ENCODE measurements at regions not wholly inside any gene's neighbourhood (a gene's known extent, or its start where the extent isn't known, plus 50 kb on each side); places are given as distances from the start of the nearest gene placed in this dataset.

- WGBS: 80% methylated on average over 3 of the region's 4 CpGs
- Histone ChIP-seq H3K27ac (ENCODE audit: low read depth, low read length) (no peak overlapping the region), H3K9me3 (ENCODE audit: insufficient read depth, low read depth, low read length) (no peaks in the 10 kb centered on the region)
Measured at GRCh38 chr4:128720270-128720669, 89.2 kb upstream of the JADE1 start.

GRCh38 chr4:128718768-128719167 lies 90.7 kb upstream of the JADE1 start:
- Histone ChIP-seq H3K4me3 (ENCODE audit: low read length) (no peak overlapping the region), H3K27me3 (ENCODE audit: insufficient read depth, low read length) (no peaks in the 10 kb centered on the region), H3K27ac (ENCODE audit: low read depth, low read length) (no peak overlapping the region), H3K9me3 (ENCODE audit: insufficient read depth, low read depth, low read length) (no peaks in the 10 kb centered on the region), H3K4me1 (ENCODE audit: insufficient read depth, low read length) (peaks cover 14% of the 10 kb centered on the region), H3K9ac (ENCODE audit: low read depth, low read length) (no peak overlapping the region), H3K36me3 (ENCODE audit: insufficient read depth, low read length) (no peaks in the 10 kb centered on the region)
- 91% methylated on average over 1 of the region's 1 CpG for WGBS

More at GRCh38 chr4:128720270-128720669, 89.2 kb upstream of the JADE1 start:
- no peaks in the 10 kb centered on the region for H3K36me3 ChIP-seq (ENCODE audit: insufficient read depth, low read length)
- H3K4me3 ChIP-seq (ENCODE audit: low read length): no peak overlapping the region
- H3K9ac ChIP-seq (ENCODE audit: low read depth, low read length): no peak overlapping the region
- H3K27me3 ChIP-seq (ENCODE audit: insufficient read depth, low read length): no peaks in the 10 kb centered on the region
- H3K4me1 ChIP-seq (ENCODE audit: insufficient read depth, low read length): peaks cover 21% of the 10 kb centered on the region

GRCh38 chr4:128716338-128716737 lies 93.2 kb upstream of the JADE1 start:
- no peaks in the 10 kb centered on the region for H3K27me3 ChIP-seq (ENCODE audit: insufficient read depth, low read length)
- no peak overlapping the region for H3K4me3 ChIP-seq (ENCODE audit: low read length)
- no peak overlapping the region for H3K27ac ChIP-seq (ENCODE audit: low read depth, low read length)
- 91% methylated on average over 4 of the region's 4 CpGs for WGBS
- H3K9ac ChIP-seq (ENCODE audit: low read depth, low read length): no peak overlapping the region
- no peaks in the 10 kb centered on the region for H3K9me3 ChIP-seq (ENCODE audit: insufficient read depth, low read depth, low read length)
- no peaks in the 10 kb centered on the region for H3K36me3 ChIP-seq (ENCODE audit: insufficient read depth, low read length)
- H3K4me1 ChIP-seq (ENCODE audit: insufficient read depth, low read length): no peaks in the 10 kb centered on the region

GRCh38 chr4:128715616-128716015 lies 93.9 kb upstream of the JADE1 start:
- Histone ChIP-seq H3K9me3 (ENCODE audit: insufficient read depth, low read depth, low read length) (no peaks in the 10 kb centered on the region), H3K4me3 (ENCODE audit: low read length) (no peak overlapping the region), H3K27ac (ENCODE audit: low read depth, low read length) (no peak overlapping the region), H3K9ac (ENCODE audit: low read depth, low read length) (no peak overlapping the region), H3K4me1 (ENCODE audit: insufficient read depth, low read length) (no peaks in the 10 kb centered on the region), H3K27me3 (ENCODE audit: insufficient read depth, low read length) (no peaks in the 10 kb centered on the region), H3K36me3 (ENCODE audit: insufficient read depth, low read length) (no peaks in the 10 kb centered on the region)
- 95% methylated on average over 2 of the region's 5 CpGs for WGBS

- Histone ChIP-seq H3K4me3 (ENCODE audit: low read length) (no peak overlapping the region), H3K9ac (ENCODE audit: low read depth, low read length) (no peak overlapping the region), H3K27ac (ENCODE audit: low read depth, low read length) (no peak overlapping the region), H3K4me1 (ENCODE audit: insufficient read depth, low read length) (no peaks in the 10 kb centered on the region), H3K9me3 (ENCODE audit: insufficient read depth, low read depth, low read length) (no peaks in the 10 kb centered on the region), H3K36me3 (ENCODE audit: insufficient read depth, low read length) (no peaks in the 10 kb centered on the region), H3K27me3 (ENCODE audit: insufficient read depth, low read length) (no peaks in the 10 kb centered on the region)
- WGBS: 79% methylated on average over 1 of the region's 1 CpG
Measured at GRCh38 chr4:128711361-128711760, 98.1 kb upstream of the JADE1 start.

GRCh38 chr4:128709268-128709667 lies 100.2 kb upstream of the JADE1 start:
- Histone ChIP-seq H3K4me3 (ENCODE audit: low read length) (no peak overlapping the region), H3K27ac (ENCODE audit: low read depth, low read length) (no peak overlapping the region), H3K9ac (ENCODE audit: low read depth, low read length) (no peak overlapping the region), H3K4me1 (ENCODE audit: insufficient read depth, low read length) (no peaks in the 10 kb centered on the region), H3K9me3 (ENCODE audit: insufficient read depth, low read depth, low read length) (no peaks in the 10 kb centered on the region), H3K27me3 (ENCODE audit: insufficient read depth, low read length) (no peaks in the 10 kb centered on the region), H3K36me3 (ENCODE audit: insufficient read depth, low read length) (no peaks in the 10 kb centered on the region)
- 64% methylated on average over 4 of the region's 4 CpGs for WGBS

- Histone ChIP-seq H3K4me1 (ENCODE audit: insufficient read depth, low read length) (no peaks in the 10 kb centered on the region), H3K36me3 (ENCODE audit: insufficient read depth, low read length) (no peaks in the 10 kb centered on the region), H3K9me3 (ENCODE audit: insufficient read depth, low read depth, low read length) (no peaks in the 10 kb centered on the region), H3K9ac (ENCODE audit: low read depth, low read length) (no peak overlapping the region), H3K4me3 (ENCODE audit: low read length) (no peak overlapping the region), H3K27me3 (ENCODE audit: insufficient read depth, low read length) (no peaks in the 10 kb centered on the region), H3K27ac (ENCODE audit: low read depth, low read length) (no peak overlapping the region)
- 73% methylated on average over 6 of the region's 6 CpGs for WGBS
Measured at GRCh38 chr4:128707864-128708263, 101.6 kb upstream of the JADE1 start.

GRCh38 chr4:128703948-128704347 lies 105.6 kb upstream of the JADE1 start:
- no peaks in the 10 kb centered on the region for H3K9me3 ChIP-seq (ENCODE audit: insufficient read depth, low read depth, low read length)
- H3K36me3 ChIP-seq (ENCODE audit: insufficient read depth, low read length): no peaks in the 10 kb centered on the region
- no peaks in the 10 kb centered on the region for H3K4me1 ChIP-seq (ENCODE audit: insufficient read depth, low read length)
- H3K4me3 ChIP-seq (ENCODE audit: low read length): no peak overlapping the region
- no peak overlapping the region for H3K27ac ChIP-seq (ENCODE audit: low read depth, low read length)
- H3K9ac ChIP-seq (ENCODE audit: low read depth, low read length): no peak overlapping the region
- 95% methylated on average over 14 of the region's 14 CpGs for WGBS
- H3K27me3 ChIP-seq (ENCODE audit: insufficient read depth, low read length): no peaks in the 10 kb centered on the region

GRCh38 chr4:128700659-128701350 lies 108.7 kb upstream of the JADE1 start:
- H3K27ac ChIP-seq (ENCODE audit: low read depth, low read length): no peak overlapping the region
- 95% methylated on average over 1 of the region's 1 CpG for WGBS
- no peaks in the 10 kb centered on the region for H3K36me3 ChIP-seq (ENCODE audit: insufficient read depth, low read length)
- no peak overlapping the region for H3K9ac ChIP-seq (ENCODE audit: low read depth, low read length)
- H3K9me3 ChIP-seq (ENCODE audit: insufficient read depth, low read depth, low read length): no peaks in the 10 kb centered on the region
- H3K27me3 ChIP-seq (ENCODE audit: insufficient read depth, low read length): no peaks in the 10 kb centered on the region
- H3K4me1 ChIP-seq (ENCODE audit: insufficient read depth, low read length): no peaks in the 10 kb centered on the region
- H3K4me3 ChIP-seq (ENCODE audit: low read length): no peak overlapping the region

- H3K36me3 ChIP-seq (ENCODE audit: insufficient read depth, low read length): no peaks in the 10 kb centered on the region
- H3K4me1 ChIP-seq (ENCODE audit: insufficient read depth, low read length): no peaks in the 10 kb centered on the region
- H3K9me3 ChIP-seq (ENCODE audit: insufficient read depth, low read depth, low read length): no peaks in the 10 kb centered on the region
- H3K4me3 ChIP-seq (ENCODE audit: low read length): no peak overlapping the region
- WGBS: 91% methylated on average over 1 of the region's 2 CpGs
- H3K9ac ChIP-seq (ENCODE audit: low read depth, low read length): no peak overlapping the region
- H3K27ac ChIP-seq (ENCODE audit: low read depth, low read length): no peak overlapping the region
- H3K27me3 ChIP-seq (ENCODE audit: insufficient read depth, low read length): no peaks in the 10 kb centered on the region
Measured at GRCh38 chr4:128698386-128698785, 111.1 kb upstream of the JADE1 start.

- Histone ChIP-seq H3K9ac (ENCODE audit: low read depth, low read length) (no peak overlapping the region), H3K9me3 (ENCODE audit: insufficient read depth, low read depth, low read length) (no peaks in the 10 kb centered on the region), H3K27ac (ENCODE audit: low read depth, low read length) (no peak overlapping the region), H3K36me3 (ENCODE audit: insufficient read depth, low read length) (no peaks in the 10 kb centered on the region), H3K4me1 (ENCODE audit: insufficient read depth, low read length) (no peaks in the 10 kb centered on the region), H3K4me3 (ENCODE audit: low read length) (no peak overlapping the region), H3K27me3 (ENCODE audit: insufficient read depth, low read length) (no peaks in the 10 kb centered on the region)
- 92% methylated on average over 5 of the region's 5 CpGs for WGBS
Measured at GRCh38 chr4:128697323-128697722, 112.2 kb upstream of the JADE1 start.

GRCh38 chr4:128690011-128690410 lies 119.5 kb upstream of the JADE1 start:
- Histone ChIP-seq H3K27me3 (ENCODE audit: insufficient read depth, low read length) (no peaks in the 10 kb centered on the region), H3K4me1 (ENCODE audit: insufficient read depth, low read length) (peaks cover 21% of the 10 kb centered on the region), H3K9ac (ENCODE audit: low read depth, low read length) (no peak overlapping the region), H3K4me3 (ENCODE audit: low read length) (no peak overlapping the region), H3K9me3 (ENCODE audit: insufficient read depth, low read depth, low read length) (peaks cover 9% of the 10 kb centered on the region; the same call in 1 of the 2 replicates), H3K36me3 (ENCODE audit: insufficient read depth, low read length) (no peaks in the 10 kb centered on the region), H3K27ac (ENCODE audit: low read depth, low read length) (peak overlapping the region; percentile 74)
- WGBS: 41% methylated on average over 3 of the region's 3 CpGs

Measured in HUES64 (cell line).